ENCODE measurements at regions not wholly inside any gene's neighbourhood (a gene's known extent, or its start where the extent isn't known, plus 50 kb on each side); places are given as distances from the start of the nearest gene placed in this dataset.

DNA sequence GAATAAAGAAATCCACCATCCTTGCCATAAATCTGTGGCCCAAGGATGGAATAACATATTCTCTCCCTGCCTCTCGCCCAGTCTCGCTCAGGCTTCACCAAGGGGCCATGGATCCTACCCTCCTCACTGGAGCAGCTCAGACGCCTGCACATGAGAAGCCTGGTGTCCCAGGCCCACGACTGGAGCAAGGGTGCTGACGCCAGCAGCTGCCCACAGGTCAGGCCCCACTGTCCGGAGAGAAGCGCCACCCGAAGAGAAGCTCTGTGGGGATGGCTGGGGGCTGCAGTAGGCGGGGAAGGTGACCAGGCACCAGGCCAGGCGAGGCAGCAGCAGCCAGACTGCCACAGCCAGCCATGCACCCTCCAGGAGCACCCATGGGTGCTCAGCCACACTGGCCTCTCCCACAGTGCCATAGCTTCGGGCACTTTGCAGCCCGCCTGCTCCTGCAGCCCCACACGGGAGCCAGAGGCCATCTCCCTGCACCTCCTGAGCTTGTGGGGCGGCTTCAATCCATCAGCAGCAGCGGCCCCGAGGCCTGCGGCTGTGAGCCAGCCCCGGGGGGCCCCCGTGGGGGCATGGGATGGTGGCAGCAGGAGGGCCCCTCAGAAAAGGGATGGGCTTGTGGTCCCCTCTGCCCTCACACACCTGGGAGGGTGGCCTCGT lies 286.2 kb upstream of the SGK1 start:
- TF ChIP-seq, protein P1, sequence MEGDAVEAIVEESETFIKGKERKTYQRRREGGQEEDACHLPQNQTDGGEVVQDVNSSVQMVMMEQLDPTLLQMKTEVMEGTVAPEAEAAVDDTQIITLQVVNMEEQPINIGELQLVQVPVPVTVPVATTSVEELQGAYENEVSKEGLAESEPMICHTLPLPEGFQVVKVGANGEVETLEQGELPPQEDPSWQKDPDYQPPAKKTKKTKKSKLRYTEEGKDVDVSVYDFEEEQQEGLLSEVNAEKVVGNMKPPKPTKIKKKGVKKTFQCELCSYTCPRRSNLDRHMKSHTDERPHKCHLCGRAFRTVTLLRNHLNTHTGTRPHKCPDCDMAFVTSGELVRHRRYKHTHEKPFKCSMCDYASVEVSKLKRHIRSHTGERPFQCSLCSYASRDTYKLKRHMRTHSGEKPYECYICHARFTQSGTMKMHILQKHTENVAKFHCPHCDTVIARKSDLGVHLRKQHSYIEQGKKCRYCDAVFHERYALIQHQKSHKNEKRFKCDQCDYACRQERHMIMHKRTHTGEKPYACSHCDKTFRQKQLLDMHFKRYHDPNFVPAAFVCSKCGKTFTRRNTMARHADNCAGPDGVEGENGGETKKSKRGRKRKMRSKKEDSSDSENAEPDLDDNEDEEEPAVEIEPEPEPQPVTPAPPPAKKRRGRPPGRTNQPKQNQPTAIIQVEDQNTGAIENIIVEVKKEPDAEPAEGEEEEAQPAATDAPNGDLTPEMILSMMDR (conservative IDR thresholded peaks at IDR 0.05; ENCODE audit: low read depth, low read length), result no peak
- no peak overlapping the region for H3K4me3 ChIP-seq (ENCODE audit: low read length)
- DNase-seq (ENCODE audit: low read depth), result no peak

DNA sequence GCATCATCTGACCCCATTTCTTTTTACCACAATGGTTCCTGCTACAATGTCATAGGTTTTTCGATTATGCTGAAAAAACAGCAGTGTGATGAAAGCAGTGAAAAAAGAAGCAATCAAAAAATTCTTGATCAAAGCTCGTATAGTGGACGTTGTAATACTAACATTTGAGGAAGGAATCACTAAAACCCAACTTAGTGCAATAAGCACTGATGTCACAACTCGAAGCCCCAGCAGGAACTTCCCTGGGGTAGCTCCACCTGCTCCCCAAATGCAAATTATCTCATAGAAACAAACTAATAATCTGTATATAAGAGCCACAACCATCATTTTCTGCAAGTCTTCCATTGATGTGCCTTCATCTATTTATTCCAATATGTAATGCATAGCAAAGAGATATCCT lies 285.6 kb upstream of the SGK1 start:
- H3K4me3 ChIP-seq (ENCODE audit: low read length), result no peak overlapping the region
- no peak for DNase-seq (ENCODE audit: low read depth)
- TF ChIP-seq, protein P1 (conservative IDR thresholded peaks at IDR 0.05; ENCODE audit: low read depth, low read length), result no peak

DNA sequence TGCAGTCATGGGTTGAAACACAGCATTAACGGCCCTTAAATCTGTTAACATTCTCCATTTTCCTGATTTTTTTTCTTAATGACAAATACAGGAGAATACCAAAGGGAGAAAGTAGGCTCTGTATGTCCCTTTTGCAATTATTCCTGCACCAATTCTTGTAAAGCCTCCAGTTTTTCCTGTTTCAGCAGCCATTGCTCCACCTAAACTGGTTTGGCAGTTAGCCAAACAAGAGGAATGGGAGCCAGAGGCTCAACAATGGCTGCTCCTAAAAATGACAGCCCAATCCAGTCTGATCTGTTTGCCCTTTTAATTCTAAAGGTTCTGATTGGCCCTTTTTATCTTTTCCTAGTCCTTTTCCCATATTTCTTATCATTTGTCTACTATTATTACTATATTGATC lies 284.2 kb upstream of the SGK1 start:
- TF ChIP-seq, protein P1 (conservative IDR thresholded peaks at IDR 0.05; ENCODE audit: low read depth, low read length), result no peak
- no peak for DNase-seq (ENCODE audit: low read depth)
- no peak overlapping the region for H3K4me3 ChIP-seq (ENCODE audit: low read length)

DNA sequence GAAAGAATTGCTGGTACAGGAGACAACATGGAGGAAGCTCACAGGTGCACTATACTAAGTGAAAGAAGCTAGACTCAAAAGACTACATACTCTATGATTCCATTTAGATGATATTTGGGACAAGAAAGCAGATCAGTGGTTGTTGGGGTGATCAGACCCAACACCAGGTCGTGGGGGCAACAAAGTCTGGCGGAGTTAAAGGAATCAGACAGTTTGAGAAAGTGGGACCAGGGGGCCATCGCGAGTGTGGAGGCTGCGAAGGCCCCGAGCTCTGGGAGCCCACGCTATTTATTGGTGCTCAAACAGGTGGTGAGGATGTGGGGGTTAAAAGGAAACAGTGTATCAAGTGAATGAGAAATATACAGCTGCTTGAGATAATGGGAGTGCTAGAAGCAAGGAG lies 282.8 kb upstream of the SGK1 start:
- H3K4me3 ChIP-seq (ENCODE audit: low read length), result no peak overlapping the region
- no peak for DNase-seq (ENCODE audit: low read depth)
- TF ChIP-seq, protein P1 (conservative IDR thresholded peaks at IDR 0.05; ENCODE audit: low read depth, low read length), result no peak

DNA sequence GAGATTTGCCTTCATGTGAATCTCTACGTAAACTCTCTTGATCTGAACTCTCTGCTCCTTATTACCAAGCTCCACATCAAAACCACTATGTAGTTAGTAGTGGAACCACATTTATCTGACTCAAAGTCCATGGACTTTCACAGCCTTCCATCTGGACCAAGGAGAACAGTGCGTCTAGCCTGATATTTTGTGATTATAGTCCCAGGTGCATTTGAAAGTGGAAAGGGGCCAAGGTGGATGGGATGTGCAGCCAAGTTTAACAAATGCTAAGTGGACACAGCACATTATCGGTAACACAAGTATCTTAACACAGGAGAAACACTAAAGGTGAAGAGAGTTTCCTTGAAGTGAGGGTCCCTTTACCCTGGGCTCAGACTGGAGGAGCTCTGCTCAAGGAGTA lies 281.2 kb upstream of the SGK1 start:
- TF ChIP-seq, protein P1 (conservative IDR thresholded peaks at IDR 0.05; ENCODE audit: low read depth, low read length), result no peak
- H3K4me3 ChIP-seq (ENCODE audit: low read length), result no peak overlapping the region
- DNase-seq (ENCODE audit: low read depth), result no peak

DNA sequence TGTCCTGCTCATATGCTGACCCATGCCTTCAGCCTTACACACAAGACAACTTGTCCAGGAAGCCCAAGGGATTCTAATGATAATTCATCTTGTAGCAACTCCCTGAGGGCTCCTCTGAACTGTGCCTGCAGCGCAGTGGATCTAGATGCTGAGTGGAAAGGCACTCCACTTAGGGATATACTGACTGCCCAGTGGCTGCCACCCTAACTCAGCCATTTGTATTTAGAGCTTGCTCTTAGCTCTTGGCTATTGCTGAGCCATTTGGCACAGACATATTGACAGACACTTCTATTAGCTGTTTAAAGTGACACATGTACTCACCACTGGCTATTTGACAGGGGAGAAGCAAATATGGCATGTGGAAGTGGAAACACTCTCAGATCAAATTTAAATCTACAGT lies 278.3 kb upstream of the SGK1 start:
- TF ChIP-seq, protein P1 (conservative IDR thresholded peaks at IDR 0.05; ENCODE audit: low read depth, low read length), result no peak
- DNase-seq (ENCODE audit: low read depth), result no peak

DNA sequence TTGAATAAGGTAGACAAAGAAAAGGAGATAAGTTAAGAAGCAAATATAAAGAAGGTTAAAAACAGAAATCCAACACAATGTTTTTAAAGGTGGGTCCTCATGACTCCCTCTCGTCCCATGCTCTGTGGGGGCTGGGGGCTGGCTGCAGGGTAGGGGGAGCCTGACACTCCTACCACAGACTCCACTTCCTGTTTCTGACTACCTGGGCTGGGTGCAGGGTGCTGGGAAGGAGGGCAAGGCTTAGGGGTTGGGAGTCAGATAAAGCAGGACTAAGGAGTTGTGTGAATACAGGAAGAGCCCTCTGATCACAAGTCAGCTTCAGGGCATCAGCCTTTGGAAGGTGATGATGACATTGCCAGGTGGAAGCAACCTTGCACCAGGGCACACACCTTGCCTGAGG lies 277.0 kb upstream of the SGK1 start:
- TF ChIP-seq, protein P1 (conservative IDR thresholded peaks at IDR 0.05; ENCODE audit: low read depth, low read length), result no peak
- no peak overlapping the region for H3K4me3 ChIP-seq (ENCODE audit: low read length)

More for the DNA sequence above, 278.3 kb upstream of the SGK1 start:
- H3K4me3 ChIP-seq (ENCODE audit: low read length), result no peak overlapping the region

More for the DNA sequence above, 277.0 kb upstream of the SGK1 start:
- no peak for DNase-seq (ENCODE audit: low read depth)

All from retinal pigment epithelial cell (primary cell).